ENCODE measurements at regions not wholly inside any gene's neighbourhood (a gene's known extent, or its start where the extent isn't known, plus 50 kb on each side); places are given as distances from the start of the nearest gene placed in this dataset.

DNA sequence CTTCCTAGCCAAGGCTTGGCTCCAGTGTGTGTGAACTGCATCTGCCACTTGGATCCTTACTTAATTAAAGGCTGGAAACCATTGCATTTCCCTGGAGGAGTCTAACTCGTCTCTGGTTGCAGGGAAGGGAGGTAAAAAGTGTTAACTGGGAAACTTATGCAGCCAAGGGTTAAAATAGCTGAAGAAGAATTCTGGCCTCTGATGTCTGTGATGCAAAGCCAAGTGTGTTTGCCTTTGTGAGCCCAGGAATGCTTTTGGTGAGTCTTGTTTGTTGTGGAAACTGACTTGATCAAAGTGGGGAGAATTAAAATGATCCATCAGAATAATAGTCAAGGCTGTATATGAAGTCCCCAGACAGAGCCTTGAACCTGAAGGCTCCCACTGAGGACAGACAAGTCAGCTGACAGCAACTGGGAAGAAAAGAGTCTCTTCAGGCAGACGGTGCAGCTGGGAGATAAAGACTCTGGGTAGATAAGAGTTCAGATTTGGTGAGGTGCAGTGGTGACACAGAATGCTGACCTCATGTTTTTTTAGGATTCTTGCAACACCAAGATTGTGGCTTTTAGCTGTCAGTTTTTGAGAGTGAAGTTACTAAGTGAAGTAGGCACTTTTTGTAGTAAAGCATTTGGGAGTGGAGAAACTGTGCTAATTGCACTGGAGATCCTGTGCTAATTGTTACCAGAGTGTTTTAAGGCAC, 59.5 kb upstream of the WLS start:
- Histone ChIP-seq H3K79me2 (ENCODE audit: insufficient read depth, low read length) (no peaks in the 10 kb centered on the region), H3K9me3 (ENCODE audit: insufficient read depth, low read depth, low read length) (no peaks in the 10 kb centered on the region), H3K4me3 (ENCODE audit: low read length, poor library complexity, severe bottlenecking) (no peak overlapping the region), H3K36me3 (ENCODE audit: insufficient read depth, low read length) (no peaks in the 10 kb centered on the region), H2AFZ (ENCODE audit: low read length) (no peak overlapping the region), H3K9ac (ENCODE audit: low read depth, low read length, poor library complexity, severe bottlenecking) (no peak overlapping the region), H3K4me2 (ENCODE audit: low read depth, low read length, poor library complexity, severe bottlenecking) (no peak overlapping the region), H4K20me1 (ENCODE audit: insufficient read depth, low read length, poor library complexity, severe bottlenecking) (no peaks in the 10 kb centered on the region), H3K27me3 (ENCODE audit: insufficient read depth, low read length, poor library complexity, severe bottlenecking) (no peaks in the 10 kb centered on the region), H3F3A (ENCODE audit: low read depth) (no peaks in the 10 kb centered on the region), H3K9me2 (replicated peaks; ENCODE audit: low read depth, low read length) (no peaks in the 10 kb centered on the region), H3K4me1 (ENCODE audit: insufficient read depth, low read length, poor library complexity, severe bottlenecking) (no peaks in the 10 kb centered on the region)
- TF ChIP-seq, protein P1, sequence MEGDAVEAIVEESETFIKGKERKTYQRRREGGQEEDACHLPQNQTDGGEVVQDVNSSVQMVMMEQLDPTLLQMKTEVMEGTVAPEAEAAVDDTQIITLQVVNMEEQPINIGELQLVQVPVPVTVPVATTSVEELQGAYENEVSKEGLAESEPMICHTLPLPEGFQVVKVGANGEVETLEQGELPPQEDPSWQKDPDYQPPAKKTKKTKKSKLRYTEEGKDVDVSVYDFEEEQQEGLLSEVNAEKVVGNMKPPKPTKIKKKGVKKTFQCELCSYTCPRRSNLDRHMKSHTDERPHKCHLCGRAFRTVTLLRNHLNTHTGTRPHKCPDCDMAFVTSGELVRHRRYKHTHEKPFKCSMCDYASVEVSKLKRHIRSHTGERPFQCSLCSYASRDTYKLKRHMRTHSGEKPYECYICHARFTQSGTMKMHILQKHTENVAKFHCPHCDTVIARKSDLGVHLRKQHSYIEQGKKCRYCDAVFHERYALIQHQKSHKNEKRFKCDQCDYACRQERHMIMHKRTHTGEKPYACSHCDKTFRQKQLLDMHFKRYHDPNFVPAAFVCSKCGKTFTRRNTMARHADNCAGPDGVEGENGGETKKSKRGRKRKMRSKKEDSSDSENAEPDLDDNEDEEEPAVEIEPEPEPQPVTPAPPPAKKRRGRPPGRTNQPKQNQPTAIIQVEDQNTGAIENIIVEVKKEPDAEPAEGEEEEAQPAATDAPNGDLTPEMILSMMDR (conservative IDR thresholded peaks at IDR 0.05; ENCODE audit: low read length): no peak

DNA sequence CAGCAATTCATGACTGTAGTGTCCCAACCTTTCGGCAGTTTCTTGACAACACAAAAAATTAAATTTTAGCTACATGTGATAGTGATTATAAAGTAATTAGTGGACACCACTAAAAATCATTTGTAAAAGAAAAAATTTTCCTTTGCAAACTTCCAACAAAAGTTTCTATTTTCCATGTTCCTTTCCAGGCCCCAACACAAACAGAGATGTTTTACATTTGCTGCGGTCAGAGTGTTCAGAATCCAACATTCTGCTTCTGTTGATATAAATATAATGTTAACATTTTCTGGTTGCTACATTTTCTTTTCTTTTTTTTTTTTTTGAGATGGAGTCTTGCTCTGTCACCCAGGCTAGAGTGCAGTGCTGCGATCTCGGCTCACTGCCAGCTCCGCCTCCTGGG, 54.9 kb upstream of the WLS start:
- no peaks in the 10 kb centered on the region for H3K4me1 ChIP-seq (ENCODE audit: insufficient read depth, low read length, poor library complexity, severe bottlenecking)
- H3K9me2 ChIP-seq (replicated peaks; ENCODE audit: low read depth, low read length): no peaks in the 10 kb centered on the region
- H2AFZ ChIP-seq (ENCODE audit: low read length): no peak overlapping the region
- no peaks in the 10 kb centered on the region for H3F3A ChIP-seq (ENCODE audit: low read depth)
- TF ChIP-seq, protein P1 (conservative IDR thresholded peaks at IDR 0.05; ENCODE audit: low read length): no peak
- TF ChIP-seq EZH2phosphoT487 (IDR thresholded peaks at IDR 0.05; ENCODE audit: borderline replicate concordance): no peak
- no peaks in the 10 kb centered on the region for H3K79me2 ChIP-seq (ENCODE audit: insufficient read depth, low read length)
- no peaks in the 10 kb centered on the region for H3K36me3 ChIP-seq (ENCODE audit: insufficient read depth, low read length)
- H4K20me1 ChIP-seq (ENCODE audit: insufficient read depth, low read length, poor library complexity, severe bottlenecking): no peaks in the 10 kb centered on the region
- no peak overlapping the region for H3K4me2 ChIP-seq (ENCODE audit: low read depth, low read length, poor library complexity, severe bottlenecking)
- no peak overlapping the region for H3K4me3 ChIP-seq (ENCODE audit: low read length, poor library complexity, severe bottlenecking)
- H3K9ac ChIP-seq (ENCODE audit: low read depth, low read length, poor library complexity, severe bottlenecking): no peak overlapping the region
- H3K27me3 ChIP-seq (ENCODE audit: insufficient read depth, low read length, poor library complexity, severe bottlenecking): no peaks in the 10 kb centered on the region
- no peaks in the 10 kb centered on the region for H3K9me3 ChIP-seq (ENCODE audit: insufficient read depth, low read depth, low read length)

DNA sequence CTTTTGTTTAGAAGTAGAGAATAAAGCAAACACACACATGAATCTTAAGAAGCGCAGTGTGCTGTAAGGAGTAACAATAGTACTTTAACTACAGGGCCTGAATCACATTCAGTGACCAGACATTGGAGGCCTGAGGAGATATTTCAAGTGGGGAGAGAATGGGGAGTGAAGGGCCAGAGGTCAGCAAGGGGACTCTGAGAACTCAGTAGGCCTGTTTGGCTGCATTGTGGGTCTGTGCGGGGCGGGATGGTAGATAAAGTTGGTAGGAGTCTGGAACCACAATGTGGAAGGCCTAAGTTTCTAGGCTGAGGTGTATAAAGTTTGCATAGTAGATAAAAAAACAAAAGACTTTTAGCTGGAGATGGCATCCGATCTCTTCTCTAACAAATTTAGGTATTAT, 52.7 kb upstream of the WLS start:
- Histone ChIP-seq H3K79me2 (ENCODE audit: insufficient read depth, low read length) (no peaks in the 10 kb centered on the region), H3K9ac (ENCODE audit: low read depth, low read length, poor library complexity, severe bottlenecking) (no peak overlapping the region), H3K4me3 (ENCODE audit: low read length, poor library complexity, severe bottlenecking) (no peak overlapping the region), H3K36me3 (ENCODE audit: insufficient read depth, low read length) (no peaks in the 10 kb centered on the region), H3K9me2 (replicated peaks; ENCODE audit: low read depth, low read length) (no peaks in the 10 kb centered on the region), H3F3A (ENCODE audit: low read depth) (no peaks in the 10 kb centered on the region), H3K4me2 (ENCODE audit: low read depth, low read length, poor library complexity, severe bottlenecking) (no peak overlapping the region), H4K20me1 (ENCODE audit: insufficient read depth, low read length, poor library complexity, severe bottlenecking) (no peaks in the 10 kb centered on the region), H3K9me3 (ENCODE audit: insufficient read depth, low read depth, low read length) (no peaks in the 10 kb centered on the region), H2AFZ (ENCODE audit: low read length) (no peak overlapping the region), H3K4me1 (ENCODE audit: insufficient read depth, low read length, poor library complexity, severe bottlenecking) (no peaks in the 10 kb centered on the region), H3K27me3 (ENCODE audit: insufficient read depth, low read length, poor library complexity, severe bottlenecking) (no peaks in the 10 kb centered on the region)
- TF ChIP-seq, protein P1 (conservative IDR thresholded peaks at IDR 0.05; ENCODE audit: low read length): no peak
- TF ChIP-seq EZH2phosphoT487 (IDR thresholded peaks at IDR 0.05; ENCODE audit: borderline replicate concordance): no peak
